ENCODE measurements at regions not wholly inside any gene's neighbourhood (a gene's known extent, or its start where the extent isn't known, plus 50 kb on each side); places are given as distances from the start of the nearest gene placed in this dataset.

DNA sequence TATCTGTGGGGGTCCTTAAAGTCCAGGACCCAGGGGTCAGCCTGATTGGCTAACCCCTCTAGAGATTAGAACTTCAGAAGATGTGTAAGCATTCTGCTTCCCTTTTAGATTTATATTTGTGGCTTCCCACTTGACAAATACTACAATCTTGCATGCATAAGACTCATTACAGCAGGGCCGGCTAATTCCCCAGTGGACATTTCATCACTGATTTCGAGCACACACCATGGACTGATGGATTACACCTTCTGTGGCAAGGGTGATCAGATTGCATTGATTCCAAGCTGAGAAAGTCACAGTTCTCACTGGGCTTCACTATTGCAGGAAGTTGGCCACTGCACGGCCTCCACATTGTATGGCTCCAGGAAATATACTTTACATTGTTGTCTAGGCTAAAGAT, 65.8 kb upstream of the DAPK1 start:
- TF ChIP-seq, protein P1, sequence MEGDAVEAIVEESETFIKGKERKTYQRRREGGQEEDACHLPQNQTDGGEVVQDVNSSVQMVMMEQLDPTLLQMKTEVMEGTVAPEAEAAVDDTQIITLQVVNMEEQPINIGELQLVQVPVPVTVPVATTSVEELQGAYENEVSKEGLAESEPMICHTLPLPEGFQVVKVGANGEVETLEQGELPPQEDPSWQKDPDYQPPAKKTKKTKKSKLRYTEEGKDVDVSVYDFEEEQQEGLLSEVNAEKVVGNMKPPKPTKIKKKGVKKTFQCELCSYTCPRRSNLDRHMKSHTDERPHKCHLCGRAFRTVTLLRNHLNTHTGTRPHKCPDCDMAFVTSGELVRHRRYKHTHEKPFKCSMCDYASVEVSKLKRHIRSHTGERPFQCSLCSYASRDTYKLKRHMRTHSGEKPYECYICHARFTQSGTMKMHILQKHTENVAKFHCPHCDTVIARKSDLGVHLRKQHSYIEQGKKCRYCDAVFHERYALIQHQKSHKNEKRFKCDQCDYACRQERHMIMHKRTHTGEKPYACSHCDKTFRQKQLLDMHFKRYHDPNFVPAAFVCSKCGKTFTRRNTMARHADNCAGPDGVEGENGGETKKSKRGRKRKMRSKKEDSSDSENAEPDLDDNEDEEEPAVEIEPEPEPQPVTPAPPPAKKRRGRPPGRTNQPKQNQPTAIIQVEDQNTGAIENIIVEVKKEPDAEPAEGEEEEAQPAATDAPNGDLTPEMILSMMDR (IDR thresholded peaks at IDR 0.05; ENCODE audit: low read depth, low read length, poor library complexity, severe bottlenecking) = no peak
- no peak for TF ChIP-seq EZH2phosphoT487 (IDR thresholded peaks at IDR 0.05; ENCODE audit: borderline replicate concordance, low read length)

Data from DOHH2 (cell line).